ENCODE measurements at regions not wholly inside any gene's neighbourhood (a gene's known extent, or its start where the extent isn't known, plus 50 kb on each side); places are given as distances from the start of the nearest gene placed in this dataset.

- Histone ChIP-seq H3K4me3 (ENCODE audit: low read depth, low read length, poor library complexity, severe bottlenecking) (no peak overlapping the region), H3K27me3 (ENCODE audit: insufficient read depth, low read length) (no peaks in the 10 kb centered on the region), H3K4me2 (ENCODE audit: low read length) (no peak overlapping the region), H3F3A (ENCODE audit: insufficient read depth, low read length) (no peaks in the 10 kb centered on the region), H3K79me2 (ENCODE audit: insufficient read depth, low read length) (no peaks in the 10 kb centered on the region), H3K9me3 (ENCODE audit: low read length) (no peaks in the 10 kb centered on the region), H3K27ac (ENCODE audit: low read depth, low read length, poor library complexity, severe bottlenecking) (no peak overlapping the region), H4K20me1 (ENCODE audit: insufficient read depth, low read length) (no peaks in the 10 kb centered on the region), H2AFZ (ENCODE audit: low read length) (no peak overlapping the region), H3K9ac (ENCODE audit: low read length) (no peak overlapping the region), H3K36me3 (ENCODE audit: insufficient read depth, low read length) (no peaks in the 10 kb centered on the region), H3K4me1 (ENCODE audit: insufficient read depth, low read length, severe bottlenecking) (no peaks in the 10 kb centered on the region), H3K9me2 (ENCODE audit: low read depth, low read length) (no peaks in the 10 kb centered on the region)
- no peak for TF ChIP-seq CTCF (IDR thresholded peaks at IDR 0.05; ENCODE audit: low read length)
- TF ChIP-seq EZH2 (IDR thresholded peaks at IDR 0.05; ENCODE audit: borderline replicate concordance, low read length) = no peak
Measured at GRCh38 chr4:137263206-137263605, 269.1 kb downstream of the PCDH18 start.

GRCh38 chr4:137253949-137254348 is 278.3 kb downstream of the PCDH18 start:
- no peaks in the 10 kb centered on the region for H3F3A ChIP-seq (ENCODE audit: insufficient read depth, low read length)
- no peaks in the 10 kb centered on the region for H4K20me1 ChIP-seq (ENCODE audit: insufficient read depth, low read length)
- no peak overlapping the region for H3K27ac ChIP-seq (ENCODE audit: low read depth, low read length, poor library complexity, severe bottlenecking)
- no peaks in the 10 kb centered on the region for H3K4me1 ChIP-seq (ENCODE audit: insufficient read depth, low read length, severe bottlenecking)
- no peak overlapping the region for H3K4me2 ChIP-seq (ENCODE audit: low read length)
- no peak overlapping the region for H3K4me3 ChIP-seq (ENCODE audit: low read depth, low read length, poor library complexity, severe bottlenecking)
- H3K79me2 ChIP-seq (ENCODE audit: insufficient read depth, low read length) = no peaks in the 10 kb centered on the region
- H3K36me3 ChIP-seq (ENCODE audit: insufficient read depth, low read length) = no peaks in the 10 kb centered on the region
- TF ChIP-seq EZH2 (IDR thresholded peaks at IDR 0.05; ENCODE audit: borderline replicate concordance, low read length) (no peak), CTCF (IDR thresholded peaks at IDR 0.05; ENCODE audit: low read length) (no peak)
- H3K9ac ChIP-seq (ENCODE audit: low read length) = no peak overlapping the region
- no peaks in the 10 kb centered on the region for H3K9me3 ChIP-seq (ENCODE audit: low read length)
- H3K27me3 ChIP-seq (ENCODE audit: insufficient read depth, low read length) = no peaks in the 10 kb centered on the region
- no peak overlapping the region for H2AFZ ChIP-seq (ENCODE audit: low read length)
- no peaks in the 10 kb centered on the region for H3K9me2 ChIP-seq (ENCODE audit: low read depth, low read length)

- H3K9ac ChIP-seq (ENCODE audit: low read length) = no peak overlapping the region
- H4K20me1 ChIP-seq (ENCODE audit: insufficient read depth, low read length) = no peaks in the 10 kb centered on the region
- H3K4me3 ChIP-seq (ENCODE audit: low read depth, low read length, poor library complexity, severe bottlenecking) = no peak overlapping the region
- no peaks in the 10 kb centered on the region for H3K27me3 ChIP-seq (ENCODE audit: insufficient read depth, low read length)
- no peaks in the 10 kb centered on the region for H3K9me3 ChIP-seq (ENCODE audit: low read length)
- H3F3A ChIP-seq (ENCODE audit: insufficient read depth, low read length) = no peaks in the 10 kb centered on the region
- H3K79me2 ChIP-seq (ENCODE audit: insufficient read depth, low read length) = no peaks in the 10 kb centered on the region
- H3K4me2 ChIP-seq (ENCODE audit: low read length) = no peak overlapping the region
- H3K9me2 ChIP-seq (ENCODE audit: low read depth, low read length) = no peaks in the 10 kb centered on the region
- no peaks in the 10 kb centered on the region for H3K36me3 ChIP-seq (ENCODE audit: insufficient read depth, low read length)
- no peak overlapping the region for H2AFZ ChIP-seq (ENCODE audit: low read length)
- H3K27ac ChIP-seq (ENCODE audit: low read depth, low read length, poor library complexity, severe bottlenecking) = no peak overlapping the region
- TF ChIP-seq EZH2 (IDR thresholded peaks at IDR 0.05; ENCODE audit: borderline replicate concordance, low read length) (no peak), CTCF (IDR thresholded peaks at IDR 0.05; ENCODE audit: low read length) (no peak)
- H3K4me1 ChIP-seq (ENCODE audit: insufficient read depth, low read length, severe bottlenecking) = no peaks in the 10 kb centered on the region
Measured at GRCh38 chr4:137249112-137249511, 283.2 kb downstream of the PCDH18 start.

Measured in OCI-LY1 (cell line).